IMR-90 (cell line): ENCODE measurements at regions not wholly inside any gene's neighbourhood (a gene's known extent, or its start where the extent isn't known, plus 50 kb on each side); places are given as distances from the start of the nearest gene placed in this dataset.

ENCODE experiments used
- ATAC-seq: fragments of 200-7000 bp; cut with Tn5 transposase; 2 replicates; pipeline ENCODE4 v1.9.1; 2020; ENCODE audit warnings: low read depth, mild to moderate bottlenecking, moderate library complexity
- BruUV-seq: library from RNA; stranded (reverse); fragments of 400-500 nt; replicated peaks from 2 replicates; lab custom pipeline; 2021; lab: Mats Ljungman, UMichigan
- CTCF ChIA-PET: fragments of 300-600 bp; formaldehyde crosslinking; extraction: SDS; loops from one replicate; lab custom pipeline; 2021; ENCODE audit warnings: antibody characterized with exemption; lab: Yijun Ruan, JAX
- POLR2A ChIA-PET: fragments of 300-600 bp; sonication (Branson Sonifier 250); formaldehyde crosslinking; loops from one replicate; lab custom pipeline; 2022; ENCODE audit warnings: antibody characterized with exemption; ENCODE audit not compliant: unreplicated experiment; lab: Charles Lee
- DNase-seq: peaks from one replicate; pipeline ENCODE4 v3.0.0; 2013
- H2AFZ ChIP-seq: replicated peaks from 2 replicates; pipeline ENCODE3; 2013; ENCODE audit warnings: low read length, mild to moderate bottlenecking; ENCODE audit not compliant: poor library complexity
- H2AK5ac ChIP-seq: 2 replicates; pipeline ENCODE4 v1.6.1; 2013; ENCODE audit warnings: low read depth, low read length, inconsistent platforms
- H2AK9ac ChIP-seq: replicated peaks from 2 replicates; pipeline ENCODE3; 2013; ENCODE audit warnings: mild to moderate bottlenecking, low read depth, low read length, moderate library complexity; ENCODE audit not compliant: poor library complexity
- H2BK120ac ChIP-seq: 2 replicates; pipeline ENCODE4 v1.6.1; 2013; ENCODE audit warnings: low read depth, low read length, inconsistent platforms
- H2BK15ac ChIP-seq: 3 replicates; pipeline ENCODE4 v1.6.1; 2013; ENCODE audit warnings: low read depth, low read length, inconsistent platforms
- H2BK20ac ChIP-seq: 2 replicates; pipeline ENCODE4 v1.6.1; 2013; ENCODE audit warnings: low read depth, mild to moderate bottlenecking, inconsistent platforms, low read length, moderate library complexity
- H2BK5ac ChIP-seq: 2 replicates; pipeline ENCODE4 v1.6.1; 2013; ENCODE audit warnings: mild to moderate bottlenecking, low read depth, low read length, inconsistent platforms; ENCODE audit not compliant: poor library complexity, severe bottlenecking
- H3K14ac ChIP-seq: replicated peaks from 2 replicates; pipeline ENCODE4 v1.6.1; 2013; ENCODE audit warnings: low read depth, low read length, inconsistent platforms
- H3K18ac ChIP-seq: 2 replicates; pipeline ENCODE4 v1.6.1; 2013; ENCODE audit warnings: low read depth, low read length, control low read depth
- H3K23ac ChIP-seq: 2 replicates; pipeline ENCODE4 v1.6.1; 2013; ENCODE audit warnings: low read depth, low read length, inconsistent platforms
- H3K27ac ChIP-seq: 2 replicates; pipeline ENCODE4 v1.5.1; 2013; ENCODE audit warnings: mild to moderate bottlenecking, control low read depth, low read length; ENCODE audit not compliant: insufficient read depth
- H3K27me3 ChIP-seq: 2 replicates; pipeline ENCODE4 v1.6.1; 2013; ENCODE audit warnings: low read length; ENCODE audit not compliant: control insufficient read depth, insufficient read depth
- H3K36me3 ChIP-seq: 2 replicates; pipeline ENCODE4 v1.6.1; 2013; ENCODE audit warnings: low read length, mixed read lengths; ENCODE audit not compliant: control insufficient read depth, insufficient read depth
- H3K4ac ChIP-seq: 2 replicates; pipeline ENCODE4 v1.6.1; 2013; ENCODE audit warnings: low read depth, low read length, inconsistent platforms
- H3K4me1 ChIP-seq: 2 replicates; pipeline ENCODE4 v1.6.1; 2013; ENCODE audit warnings: low read length, mixed read lengths; ENCODE audit not compliant: control insufficient read depth, insufficient read depth
- H3K4me2 ChIP-seq: 2 replicates; pipeline ENCODE4 v1.6.1; 2013; ENCODE audit warnings: low read depth, mild to moderate bottlenecking, control low read depth, low read length, moderate library complexity
- H3K4me3 ChIP-seq: 2 replicates; pipeline ENCODE4 v1.5.1; 2013; ENCODE audit warnings: low read depth, mild to moderate bottlenecking, control low read depth, low read length, moderate library complexity; ENCODE audit not compliant: insufficient read depth
- H3K56ac ChIP-seq: 2 replicates; pipeline ENCODE4 v1.6.1; 2013; ENCODE audit warnings: low read length, inconsistent platforms; ENCODE audit not compliant: insufficient read depth; ENCODE audit errors: extremely low read depth
- H3K79me1 ChIP-seq, 2 experiments: 2 replicates each; pipeline ENCODE4 v1.6.1; 2013; ENCODE audit warnings: low read length in 2 of 2, inconsistent platforms in 1 of 2, low read depth in 1 of 2
- H3K9ac ChIP-seq: 2 replicates; pipeline ENCODE4 v1.6.1; 2013; ENCODE audit warnings: low read depth, low read length, control low read depth
- H3K9me1 ChIP-seq: 2 replicates; pipeline ENCODE4 v1.6.1; 2013; ENCODE audit warnings: low read length, inconsistent platforms; ENCODE audit not compliant: insufficient read depth
- H3K9me3 ChIP-seq: 2 replicates; pipeline ENCODE4 v1.6.1; 2013; ENCODE audit warnings: low read length; ENCODE audit not compliant: control insufficient read depth, insufficient read depth
- H4K20me1 ChIP-seq: 2 replicates; pipeline ENCODE4 v1.6.1; 2013; ENCODE audit warnings: low read length, inconsistent platforms; ENCODE audit not compliant: insufficient read depth
- H4K5ac ChIP-seq: 2 replicates; pipeline ENCODE4 v1.6.1; 2013; ENCODE audit warnings: mild to moderate bottlenecking, low read depth, low read length, control low read depth
- H4K8ac ChIP-seq, 2 experiments: 2 replicates each; pipeline ENCODE4 v1.6.1; 2013; ENCODE audit warnings: low read depth in 2 of 2, low read length in 2 of 2, control low read depth in 1 of 2, inconsistent platforms in 1 of 2
- H4K91ac ChIP-seq: 2 replicates; pipeline ENCODE4 v1.6.1; 2013; ENCODE audit warnings: low read depth, low read length, inconsistent platforms; ENCODE audit not compliant: insufficient read depth
- BHLHE40 ChIP-seq: fragments of 150-350 bp; IDR thresholded peaks from 2 replicates; pipeline ENCODE4 v1.6.1; 2016; ENCODE audit warnings: mild to moderate bottlenecking, low read depth, low read length
- CEBPB ChIP-seq: IDR thresholded peaks from 2 replicates; pipeline ENCODE4 v1.6.1; 2012; ENCODE audit warnings: low read depth, low read length, improper control_type of control experiment
- CHD1 ChIP-seq: IDR thresholded peaks from 2 replicates; pipeline ENCODE4 v1.6.1; 2012; ENCODE audit warnings: low read depth, low read length, improper control_type of control experiment
- FOS ChIP-seq: fragments of 150-350 bp; IDR thresholded peaks from 2 replicates; pipeline ENCODE4 v1.6.1; 2016; ENCODE audit warnings: low read depth, low read length
- MAZ ChIP-seq: IDR thresholded peaks from 2 replicates; pipeline ENCODE4 v1.6.1; 2012; ENCODE audit warnings: low read depth, mild to moderate bottlenecking, low read length, improper control_type of control experiment, moderate library complexity, borderline replicate concordance
- NFE2L2 ChIP-seq: fragments of 150-350 bp; IDR thresholded peaks from 2 replicates; pipeline ENCODE4 v1.6.1; 2016; ENCODE audit warnings: low read depth, mild to moderate bottlenecking, low read length
- POLR2A ChIP-seq: IDR thresholded peaks from 2 replicates; pipeline ENCODE4 v1.6.1; 2012; ENCODE audit warnings: mild to moderate bottlenecking, low read depth, low read length
- RCOR1 ChIP-seq: IDR thresholded peaks from 2 replicates; pipeline ENCODE4 v1.6.1; 2012; ENCODE audit warnings: mild to moderate bottlenecking, low read length, improper control_type of control experiment; ENCODE audit not compliant: insufficient replicate concordance
- SMC3 ChIP-seq: fragments of 150-350 bp; IDR thresholded peaks from 2 replicates; pipeline ENCODE4 v1.6.1; 2016; ENCODE audit warnings: low read depth, mild to moderate bottlenecking, antibody characterized with exemption, low read length, moderate library complexity
- WGBS, 2 experiments: methylation state at CpG; one replicate each; pipeline versions ENCODE4 v1.1.5 to v1.1.7; 2013; ENCODE audit warnings: missing lambda C conversion rate in 2 of 2; ENCODE audit not compliant: insufficient read length in 1 of 2; ENCODE audit errors: extremely low coverage in 2 of 2; 5-methylcytosine and 5-hydroxymethylcytosine counted together
- dilution Hi-C: fragments of 300-500 bp; cut with HindIII; formaldehyde crosslinking; loops from one replicate; pipeline ENCODE4 v1.14.3; 2018; ENCODE audit warnings: low sequenced_read_pairs; ENCODE audit not compliant: unreplicated experiment
- in situ Hi-C: fragments of 300-500 bp; cut with MboI; formaldehyde crosslinking; loops from 3 replicates; pipeline ENCODE4 v1.14.3; 2019; ENCODE audit warnings: low sequenced_read_pairs, inconsistent platforms, mixed read lengths
- intact Hi-C: fragments of 100-400 bp; cut with micrococcal nuclease; formaldehyde crosslinking; loops from 2 replicates; pipeline ENCODE4 v1.10.0; 2022
- TF ChIP-seq, protein P1 (sequence below): conservative IDR thresholded peaks from 2 replicates; pipeline ENCODE4 v1.5.1; 2012; ENCODE audit warnings: mild to moderate bottlenecking, low read depth, low read length, improper control_type of control experiment

DNA sequence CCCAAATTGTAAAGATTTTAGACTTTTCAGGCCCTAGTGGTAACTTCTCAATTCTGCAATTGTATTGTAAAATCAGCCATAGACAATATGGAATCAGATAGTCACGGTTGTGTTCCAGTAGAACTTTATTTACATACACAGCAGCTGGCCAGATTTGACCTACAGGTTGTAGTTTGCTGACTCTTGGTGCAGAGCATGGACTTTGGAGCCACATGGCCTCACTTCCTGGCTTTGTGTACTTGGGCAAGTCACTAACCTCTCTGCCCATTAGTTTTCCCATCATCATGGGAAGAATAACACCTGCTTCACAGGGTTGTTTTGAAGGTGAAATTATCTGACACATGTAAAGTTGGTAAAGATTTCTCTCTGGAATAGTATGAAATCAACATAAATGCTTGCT, 147.6 kb downstream of the TMEM200C start:
- Histone ChIP-seq H4K20me1 (no peaks in the 10 kb centered on the region), H3K56ac (no peak overlapping the region), H4K5ac (no peak overlapping the region), H3K9me1 (no peaks in the 10 kb centered on the region), H3K9me3 (no peaks in the 10 kb centered on the region), H3K79me1 (no peaks in the 10 kb centered on the region), H4K8ac (no peak overlapping the region), H4K91ac (no peak overlapping the region), H3K23ac (no peak overlapping the region), H2AFZ (no peak overlapping the region), H2BK15ac (no peak overlapping the region), H2BK120ac (no peak overlapping the region), H3K4ac (no peak overlapping the region), H2AK5ac (no peak overlapping the region), H3K4me3 (no peak overlapping the region), H3K27me3 (no peaks in the 10 kb centered on the region), H3K14ac (no peak overlapping the region), H3K4me2 (no peak overlapping the region), H3K18ac (no peak overlapping the region), H3K27ac (no peak overlapping the region), H3K36me3 (no peaks in the 10 kb centered on the region), H2AK9ac (no peak overlapping the region), H3K9ac (no peak overlapping the region), H2BK20ac (no peak overlapping the region), H3K4me1 (no peaks in the 10 kb centered on the region), H2BK5ac (no peak overlapping the region)
- no peak for DNase-seq
- intact Hi-C loops (no loop called here), dilution Hi-C loops (no loop called here), in situ Hi-C loops (no loop called here)
- POLR2A ChIA-PET: no interaction called here
- TF ChIP-seq CHD1 (no peak), NFE2L2 (no peak), RCOR1 (no peak), SMC3 (no peak), MAZ (no peak), POLR2A (no peak), CEBPB (no peak), BHLHE40 (no peak), FOS (no peak)
- TF ChIP-seq, protein P1, sequence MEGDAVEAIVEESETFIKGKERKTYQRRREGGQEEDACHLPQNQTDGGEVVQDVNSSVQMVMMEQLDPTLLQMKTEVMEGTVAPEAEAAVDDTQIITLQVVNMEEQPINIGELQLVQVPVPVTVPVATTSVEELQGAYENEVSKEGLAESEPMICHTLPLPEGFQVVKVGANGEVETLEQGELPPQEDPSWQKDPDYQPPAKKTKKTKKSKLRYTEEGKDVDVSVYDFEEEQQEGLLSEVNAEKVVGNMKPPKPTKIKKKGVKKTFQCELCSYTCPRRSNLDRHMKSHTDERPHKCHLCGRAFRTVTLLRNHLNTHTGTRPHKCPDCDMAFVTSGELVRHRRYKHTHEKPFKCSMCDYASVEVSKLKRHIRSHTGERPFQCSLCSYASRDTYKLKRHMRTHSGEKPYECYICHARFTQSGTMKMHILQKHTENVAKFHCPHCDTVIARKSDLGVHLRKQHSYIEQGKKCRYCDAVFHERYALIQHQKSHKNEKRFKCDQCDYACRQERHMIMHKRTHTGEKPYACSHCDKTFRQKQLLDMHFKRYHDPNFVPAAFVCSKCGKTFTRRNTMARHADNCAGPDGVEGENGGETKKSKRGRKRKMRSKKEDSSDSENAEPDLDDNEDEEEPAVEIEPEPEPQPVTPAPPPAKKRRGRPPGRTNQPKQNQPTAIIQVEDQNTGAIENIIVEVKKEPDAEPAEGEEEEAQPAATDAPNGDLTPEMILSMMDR: no peak
- CTCF ChIA-PET: interaction anchor here (0.6 kb wide), 1 partner anchor 139 kb away, joined by 3 read pairs; no protein-coding TSS in a partner anchor
- BruUV-seq: no TSS peak
- no CpG with 5 or more reads among the region's 1 CpG for WGBS, 2 experiments
- ATAC-seq: no peak
